NCI-H226 (cell line): ENCODE measurements at regions not wholly inside any gene's neighbourhood (a gene's known extent, or its start where the extent isn't known, plus 50 kb on each side); places are given as distances from the start of the nearest gene placed in this dataset.
"Not testable (repeated sequence)": the region's sequence is repeated elsewhere in the genome, so short reads cannot be mapped to it uniquely, and the experiment has no call there.

Experiments
- DNase-seq: peaks from one replicate; pipeline ENCODE4 v3.0.0-alpha.2; 2015

DNA sequence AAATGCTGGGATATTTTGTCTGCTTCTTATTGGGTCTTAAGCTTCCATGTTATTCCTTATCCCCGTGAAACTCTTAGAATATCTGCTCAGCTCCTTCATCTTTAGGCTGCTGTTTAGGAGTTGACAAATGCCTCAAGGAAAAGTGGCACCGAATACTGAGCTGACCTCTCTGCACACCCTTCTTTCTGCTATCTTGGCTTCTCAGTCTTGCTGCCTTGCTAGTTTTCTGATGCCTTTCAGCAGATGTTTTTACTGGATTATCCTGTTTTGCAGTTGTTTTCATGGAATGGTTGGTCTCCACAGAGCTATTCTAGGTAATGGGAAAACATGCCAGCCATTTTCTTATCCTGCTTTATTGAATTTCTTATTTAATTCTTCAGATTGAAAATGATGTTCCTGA, 86.3 kb downstream of the GYPE start:
- no peak for DNase-seq

- DNase-seq = not testable (repeated sequence)
Observed at GRCh38 chr4:143817866-143818265, 87.5 kb downstream of the GYPE start.

DNA sequence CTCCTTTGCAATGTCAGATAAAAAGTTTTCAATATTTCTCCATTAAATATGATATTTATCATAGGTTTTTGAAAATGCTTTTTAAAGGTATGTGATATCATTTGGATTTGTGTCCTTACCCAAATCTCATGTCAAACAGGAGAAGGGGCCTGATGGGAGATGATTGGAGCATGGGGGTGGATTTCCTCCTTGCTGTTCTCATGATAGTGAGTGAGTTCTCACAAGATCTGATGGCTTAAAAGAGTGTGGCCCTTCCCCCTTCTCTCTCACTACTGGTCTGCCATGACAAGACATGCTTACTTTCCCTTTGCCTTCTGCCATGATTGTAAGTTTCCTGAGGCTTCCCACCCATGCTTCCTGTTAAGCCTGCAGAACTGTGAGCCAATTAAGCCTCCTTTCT, 90.0 kb downstream of the GYPE start:
- DNase-seq = not testable (repeated sequence)

DNA sequence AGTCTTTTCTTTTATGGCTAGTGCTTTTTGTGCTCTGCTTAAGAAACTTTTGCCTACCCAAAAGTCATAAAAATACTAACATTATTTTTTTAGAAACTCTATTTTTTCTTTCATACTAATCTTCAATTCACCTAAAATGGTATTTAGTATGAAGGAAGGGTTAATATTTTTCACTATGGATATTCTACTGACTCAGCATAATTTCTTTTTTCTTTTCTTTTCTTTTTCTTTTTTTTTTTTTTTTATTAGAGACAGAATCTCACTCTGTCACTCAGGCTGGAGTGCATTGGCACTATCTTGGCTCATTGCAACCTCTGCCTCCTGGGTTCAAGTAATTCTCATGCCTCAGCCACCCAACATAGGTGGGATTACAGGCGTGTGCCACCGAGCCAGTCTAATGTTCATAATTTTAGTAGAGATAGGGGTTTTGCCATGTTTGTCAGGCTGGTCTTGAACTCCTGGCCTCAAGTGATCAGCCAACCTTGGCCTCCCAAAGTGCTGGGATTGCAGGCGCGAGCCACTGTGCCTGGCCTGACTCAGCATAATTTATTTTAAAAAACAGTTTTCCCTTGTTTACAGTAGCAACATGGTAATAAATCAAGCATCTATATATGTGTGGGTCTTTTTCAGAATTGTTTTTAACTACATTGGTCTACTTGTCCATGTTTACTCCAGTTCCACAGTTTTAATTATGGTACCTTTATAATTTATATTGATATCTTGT, 91.8 kb downstream of the GYPE start:
- not testable (repeated sequence) for DNase-seq

GRCh38 chr4:143791693-143792092, 91.2 kb upstream of the FREM3 start:
- not testable (repeated sequence) for DNase-seq

GRCh38 chr4:143790425-143790824, 90.0 kb upstream of the FREM3 start:
- not testable (repeated sequence) for DNase-seq

DNA sequence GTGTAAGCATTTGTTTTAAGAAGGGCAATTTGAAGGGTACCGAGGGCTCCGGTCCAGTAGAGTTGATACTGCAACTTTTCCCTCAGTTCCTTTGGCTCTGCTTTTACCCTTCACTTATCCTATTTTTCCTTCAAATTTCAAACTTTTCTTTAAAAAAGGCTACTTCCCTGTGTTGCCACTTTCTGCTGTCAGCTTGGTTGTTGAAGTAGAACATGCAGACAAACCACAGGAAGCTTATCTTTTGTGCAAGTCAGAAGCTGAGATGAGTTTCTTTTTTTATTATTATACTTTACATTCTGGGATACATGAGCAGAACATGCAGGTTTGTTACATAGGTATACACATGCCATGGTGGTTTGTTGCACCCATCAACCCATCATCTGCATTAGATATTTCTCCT, 89.1 kb upstream of the FREM3 start:
- DNase-seq = not testable (repeated sequence)

DNA sequence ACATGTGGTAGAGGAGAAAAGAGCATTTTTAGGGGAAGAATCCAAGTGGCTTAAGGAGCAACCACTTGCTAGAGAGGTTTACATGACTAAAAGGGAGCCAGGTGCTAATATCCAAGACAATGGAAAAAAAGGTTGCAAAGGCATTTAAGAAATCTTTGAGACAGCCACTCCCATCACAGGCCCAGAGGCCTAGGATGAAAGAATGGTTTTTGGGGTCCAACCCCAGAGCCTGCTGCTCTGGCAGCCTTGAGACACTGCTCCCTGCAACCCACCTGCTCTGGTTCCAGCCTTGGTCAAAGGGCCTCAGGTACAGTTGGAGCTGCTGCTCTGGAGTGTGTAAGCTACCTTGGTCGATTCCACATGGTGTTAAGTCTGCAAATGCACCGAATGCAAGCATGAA, 84.1 kb upstream of the FREM3 start:
- no peak for DNase-seq

GRCh38 chr4:143782521-143782920, 82.0 kb upstream of the FREM3 start:
- DNase-seq = no peak

DNA sequence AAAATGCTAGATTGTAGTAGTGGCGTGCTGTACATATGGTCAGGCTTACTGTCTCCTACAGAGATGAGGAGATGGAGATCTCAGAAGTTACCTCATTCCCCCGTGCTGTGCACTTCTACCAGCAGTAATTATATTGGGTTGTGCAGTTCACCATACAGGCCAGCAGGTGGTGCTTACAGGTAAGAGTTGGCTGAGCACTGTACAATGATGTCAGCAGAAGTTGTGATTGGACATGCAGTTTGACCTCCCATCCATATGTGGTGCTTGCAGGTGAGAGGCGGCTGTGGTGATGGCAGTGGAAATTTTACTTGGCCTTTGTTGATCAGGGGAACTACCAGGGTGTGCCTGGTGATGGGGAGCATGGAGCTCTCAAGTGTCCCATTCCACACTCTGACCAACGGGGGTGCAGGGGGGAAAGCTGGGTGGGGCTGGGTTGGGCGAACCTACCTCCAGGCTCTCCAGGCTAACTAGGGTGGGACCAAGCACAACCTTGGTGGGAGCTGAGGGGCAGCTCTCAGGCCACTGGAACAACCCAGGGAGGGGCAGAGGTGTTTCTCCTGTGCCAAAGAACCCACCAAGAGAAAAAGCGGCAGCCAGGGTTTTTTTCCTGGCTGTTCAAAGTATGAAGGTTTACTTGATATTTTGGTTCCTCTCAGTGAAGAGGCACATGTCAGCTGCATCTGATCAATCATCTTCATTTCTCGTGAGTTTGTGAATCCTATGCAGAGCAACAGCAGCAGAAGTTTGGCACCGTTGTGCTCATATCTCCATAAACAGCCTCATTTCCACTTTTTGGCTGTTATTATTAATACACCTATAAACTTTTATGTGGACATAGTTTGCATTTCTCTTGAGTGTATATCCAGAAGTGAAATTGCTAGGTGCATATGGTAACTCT, 73.8 kb upstream of the FREM3 start:
- peak; percentile 1 for DNase-seq

DNA sequence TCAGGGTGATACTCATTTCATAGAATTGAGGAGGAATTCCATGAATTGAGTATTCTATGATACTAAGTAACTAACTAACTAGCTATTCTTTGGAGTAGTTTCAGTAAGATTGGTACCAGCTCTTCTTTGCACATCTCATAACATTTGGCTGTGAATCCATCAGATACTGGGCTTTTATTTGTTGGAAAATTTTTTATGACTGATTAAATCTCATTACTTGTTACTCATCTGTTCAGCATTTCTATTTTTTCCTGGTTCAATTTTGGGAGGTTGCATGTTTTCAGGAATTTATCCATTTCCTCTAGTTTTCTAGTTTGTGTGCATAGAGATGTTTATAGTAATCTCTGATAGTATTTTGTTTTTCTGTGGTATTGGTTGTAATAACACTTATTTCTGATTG, 70.8 kb upstream of the FREM3 start:
- DNase-seq = no peak

- no peak for DNase-seq
Observed at GRCh38 chr4:143768007-143768591, 67.6 kb upstream of the FREM3 start.

DNA sequence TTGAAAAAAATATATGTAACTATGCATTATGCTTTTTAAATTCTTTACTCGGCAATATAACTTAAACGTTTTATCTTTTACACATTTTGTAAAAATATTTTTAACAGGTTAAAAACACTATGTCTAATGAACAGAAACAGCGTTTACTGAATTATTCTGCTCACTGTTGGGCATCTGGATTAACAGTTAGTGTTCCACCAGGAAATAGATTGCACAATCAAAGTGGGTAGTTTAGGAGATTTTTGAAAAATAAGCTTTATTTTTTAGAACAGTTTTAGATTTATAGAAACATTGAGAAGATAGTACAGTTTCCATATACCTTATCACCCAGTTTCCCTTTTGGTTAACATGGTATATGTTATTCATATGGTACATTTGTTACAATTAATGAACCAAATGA, 63.1 kb upstream of the FREM3 start:
- no peak for DNase-seq

- no peak for DNase-seq
Observed at GRCh38 chr4:143762511-143762910, 62.0 kb upstream of the FREM3 start.
